Neural cell (in vitro differentiated cells): ENCODE measurements at regions not wholly inside any gene's neighbourhood (a gene's known extent, or its start where the extent isn't known, plus 50 kb on each side); places are given as distances from the start of the nearest gene placed in this dataset.

Experiments
- H2AFZ ChIP-seq: fragments of 200-600, 300-800 bp; sonication (generic), shearing (Covaris generic); 2 replicates; pipeline ENCODE4 v1.6.0; 2014; ENCODE audit warnings: low read depth, mild to moderate bottlenecking, antibody characterized with exemption, low read length, moderate library complexity
- H3F3A ChIP-seq: fragments of 200-600 bp; shearing (Covaris generic); 2 replicates; pipeline ENCODE4 v1.6.1; 2016; ENCODE audit warnings: mild to moderate bottlenecking, moderate library complexity, mixed read lengths, antibody characterized with exemption, low read length; ENCODE audit not compliant: insufficient read depth, poor library complexity, severe bottlenecking
- H3K27ac ChIP-seq: fragments of 200-600, 300-800 bp; sonication (generic), shearing (Covaris generic); 2 replicates; pipeline ENCODE4 v1.5.1; 2014; ENCODE audit warnings: mild to moderate bottlenecking, low read length, moderate library complexity
- H3K27me3 ChIP-seq: fragments of 300-800, 200-600 bp; sonication (generic), shearing (Covaris generic); 2 replicates; pipeline ENCODE4 v1.6.0; 2014; ENCODE audit warnings: mild to moderate bottlenecking, low read depth, low read length, moderate library complexity; ENCODE audit not compliant: insufficient read depth
- H3K36me3 ChIP-seq: fragments of 300-800, 200-600 bp; sonication (generic), shearing (Covaris generic); 2 replicates; pipeline ENCODE4 v1.5.1; 2014; ENCODE audit warnings: mild to moderate bottlenecking, antibody characterized with exemption, low read length, moderate library complexity; ENCODE audit not compliant: insufficient read depth
- H3K4me2 ChIP-seq: fragments of 300-800, 200-600 bp; sonication (generic), shearing (Covaris generic); 2 replicates; pipeline ENCODE4 v1.6.0; 2014; ENCODE audit warnings: mild to moderate bottlenecking, low read length
- H3K4me3 ChIP-seq: fragments of 300-800, 200-600 bp; sonication (generic), shearing (Covaris generic); 2 replicates; pipeline ENCODE4 v1.5.1; 2014; ENCODE audit warnings: mild to moderate bottlenecking, low read length, moderate library complexity
- H3K79me2 ChIP-seq: fragments of 200-600 bp; shearing (Covaris generic); replicated peaks from 2 replicates; pipeline ENCODE4 v1.6.0; 2014; ENCODE audit warnings: mild to moderate bottlenecking, low read length, moderate library complexity; ENCODE audit not compliant: insufficient read depth
- H3K9ac ChIP-seq: fragments of 300-800, 200-600 bp; sonication (generic), shearing (Covaris generic); 2 replicates; pipeline ENCODE4 v1.6.1; 2016; ENCODE audit warnings: mild to moderate bottlenecking, low read length, mixed read lengths
- H3K9me2 ChIP-seq: fragments of 200-600 bp; shearing (Covaris generic); 2 replicates; pipeline ENCODE4 v1.6.1; 2016; ENCODE audit warnings: mild to moderate bottlenecking, low read length, mixed read lengths; ENCODE audit not compliant: insufficient read depth
- H3K9me3 ChIP-seq: fragments of 200-600, 300-800 bp; sonication (generic), shearing (Covaris generic); 2 replicates; pipeline ENCODE4 v1.6.1; 2016; ENCODE audit warnings: mild to moderate bottlenecking, mixed run types, low read length, moderate library complexity, mixed read lengths
- H4K20me1 ChIP-seq: fragments of 200-600 bp; shearing (Covaris generic); 2 replicates; pipeline ENCODE4 v1.6.1; 2016; ENCODE audit warnings: mild to moderate bottlenecking, mixed run types; ENCODE audit not compliant: insufficient read depth
- EP300 ChIP-seq: fragments of 450-650 bp; conservative IDR thresholded peaks from 2 replicates; pipeline ENCODE4 v1.6.1; 2014; ENCODE audit warnings: antibody characterized with exemption, mild to moderate bottlenecking, moderate library complexity; ENCODE audit not compliant: poor library complexity, severe bottlenecking
- EZH2 ChIP-seq: fragments of 200-600, 300-800 bp; shearing (Covaris generic), sonication (generic); IDR thresholded peaks from 2 replicates; pipeline ENCODE4 v1.6.1; 2014; ENCODE audit warnings: antibody characterized with exemption, low read length, borderline replicate concordance, mild to moderate bottlenecking; ENCODE audit not compliant: insufficient read depth, poor library complexity, severe bottlenecking
- MXI1 ChIP-seq: fragments of 450-650 bp; conservative IDR thresholded peaks from 2 replicates; pipeline ENCODE4 v1.6.1; 2014; ENCODE audit warnings: antibody characterized with exemption, mild to moderate bottlenecking; ENCODE audit not compliant: poor library complexity, severe bottlenecking
- POLR2AphosphoS5 ChIP-seq: IDR thresholded peaks from 2 replicates; pipeline ENCODE4 v1.6.1; 2012
- RAD21 ChIP-seq: fragments of 450-650 bp; conservative IDR thresholded peaks from 2 replicates; pipeline ENCODE4 v1.6.1; 2014; ENCODE audit warnings: antibody characterized with exemption, mild to moderate bottlenecking, moderate library complexity
- SMC3 ChIP-seq: fragments of 450-650 bp; conservative IDR thresholded peaks from 2 replicates; pipeline ENCODE4 v1.6.1; 2014; ENCODE audit warnings: antibody characterized with exemption, mild to moderate bottlenecking, moderate library complexity; ENCODE audit not compliant: poor library complexity
- TAF1 ChIP-seq: IDR thresholded peaks from 2 replicates; pipeline ENCODE4 v1.6.1; 2012; ENCODE audit warnings: low read depth
- TF ChIP-seq, protein P1 (sequence below): fragments of 450-650 bp; IDR thresholded peaks from 2 replicates; pipeline ENCODE4 v1.5.1; 2014; ENCODE audit warnings: antibody characterized with exemption, mild to moderate bottlenecking, moderate library complexity; ENCODE audit not compliant: poor library complexity, severe bottlenecking
- TF ChIP-seq, protein P2 (sequence below): IDR thresholded peaks from 2 replicates; pipeline ENCODE4 v1.6.1; 2012; ENCODE audit warnings: borderline replicate concordance

DNA sequence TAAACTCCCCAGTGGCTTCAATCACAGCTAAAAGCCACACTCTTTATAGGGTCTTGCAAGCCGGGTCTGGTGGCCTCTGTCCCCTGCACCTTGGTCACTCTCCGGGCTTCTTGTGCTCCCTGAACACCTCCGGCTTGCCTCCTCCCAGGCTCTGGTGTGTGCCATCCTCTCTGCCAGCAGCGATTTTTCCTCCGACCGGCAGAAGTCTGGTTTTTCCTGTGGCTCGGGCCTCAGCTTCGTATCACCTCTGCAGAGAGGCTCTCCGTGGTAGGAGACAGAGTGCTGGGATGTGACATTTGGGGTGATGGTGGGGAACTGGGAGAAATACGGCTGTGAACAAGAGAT, 58.8 kb upstream of the HPCAL1 start:
- Histone ChIP-seq H3K27me3 (no peaks in the 10 kb centered on the region), H3K4me3 (no peak overlapping the region), H4K20me1 (no peaks in the 10 kb centered on the region), H3K9me2 (no peaks in the 10 kb centered on the region), H3F3A (no peaks in the 10 kb centered on the region), H3K9ac (no peak overlapping the region), H3K4me2 (no peak overlapping the region), H3K9me3 (no peaks in the 10 kb centered on the region), H3K79me2 (no peaks in the 10 kb centered on the region), H2AFZ (no peak overlapping the region), H3K27ac (no peak overlapping the region), H3K36me3 (no peaks in the 10 kb centered on the region)
- TF ChIP-seq MXI1: no peak
- TF ChIP-seq, protein P1, sequence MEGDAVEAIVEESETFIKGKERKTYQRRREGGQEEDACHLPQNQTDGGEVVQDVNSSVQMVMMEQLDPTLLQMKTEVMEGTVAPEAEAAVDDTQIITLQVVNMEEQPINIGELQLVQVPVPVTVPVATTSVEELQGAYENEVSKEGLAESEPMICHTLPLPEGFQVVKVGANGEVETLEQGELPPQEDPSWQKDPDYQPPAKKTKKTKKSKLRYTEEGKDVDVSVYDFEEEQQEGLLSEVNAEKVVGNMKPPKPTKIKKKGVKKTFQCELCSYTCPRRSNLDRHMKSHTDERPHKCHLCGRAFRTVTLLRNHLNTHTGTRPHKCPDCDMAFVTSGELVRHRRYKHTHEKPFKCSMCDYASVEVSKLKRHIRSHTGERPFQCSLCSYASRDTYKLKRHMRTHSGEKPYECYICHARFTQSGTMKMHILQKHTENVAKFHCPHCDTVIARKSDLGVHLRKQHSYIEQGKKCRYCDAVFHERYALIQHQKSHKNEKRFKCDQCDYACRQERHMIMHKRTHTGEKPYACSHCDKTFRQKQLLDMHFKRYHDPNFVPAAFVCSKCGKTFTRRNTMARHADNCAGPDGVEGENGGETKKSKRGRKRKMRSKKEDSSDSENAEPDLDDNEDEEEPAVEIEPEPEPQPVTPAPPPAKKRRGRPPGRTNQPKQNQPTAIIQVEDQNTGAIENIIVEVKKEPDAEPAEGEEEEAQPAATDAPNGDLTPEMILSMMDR: no peak
- no peak for TF ChIP-seq SMC3
- TF ChIP-seq RAD21: no peak
- TF ChIP-seq TAF1: no peak
- no peak for TF ChIP-seq EZH2
- TF ChIP-seq, protein P2, sequence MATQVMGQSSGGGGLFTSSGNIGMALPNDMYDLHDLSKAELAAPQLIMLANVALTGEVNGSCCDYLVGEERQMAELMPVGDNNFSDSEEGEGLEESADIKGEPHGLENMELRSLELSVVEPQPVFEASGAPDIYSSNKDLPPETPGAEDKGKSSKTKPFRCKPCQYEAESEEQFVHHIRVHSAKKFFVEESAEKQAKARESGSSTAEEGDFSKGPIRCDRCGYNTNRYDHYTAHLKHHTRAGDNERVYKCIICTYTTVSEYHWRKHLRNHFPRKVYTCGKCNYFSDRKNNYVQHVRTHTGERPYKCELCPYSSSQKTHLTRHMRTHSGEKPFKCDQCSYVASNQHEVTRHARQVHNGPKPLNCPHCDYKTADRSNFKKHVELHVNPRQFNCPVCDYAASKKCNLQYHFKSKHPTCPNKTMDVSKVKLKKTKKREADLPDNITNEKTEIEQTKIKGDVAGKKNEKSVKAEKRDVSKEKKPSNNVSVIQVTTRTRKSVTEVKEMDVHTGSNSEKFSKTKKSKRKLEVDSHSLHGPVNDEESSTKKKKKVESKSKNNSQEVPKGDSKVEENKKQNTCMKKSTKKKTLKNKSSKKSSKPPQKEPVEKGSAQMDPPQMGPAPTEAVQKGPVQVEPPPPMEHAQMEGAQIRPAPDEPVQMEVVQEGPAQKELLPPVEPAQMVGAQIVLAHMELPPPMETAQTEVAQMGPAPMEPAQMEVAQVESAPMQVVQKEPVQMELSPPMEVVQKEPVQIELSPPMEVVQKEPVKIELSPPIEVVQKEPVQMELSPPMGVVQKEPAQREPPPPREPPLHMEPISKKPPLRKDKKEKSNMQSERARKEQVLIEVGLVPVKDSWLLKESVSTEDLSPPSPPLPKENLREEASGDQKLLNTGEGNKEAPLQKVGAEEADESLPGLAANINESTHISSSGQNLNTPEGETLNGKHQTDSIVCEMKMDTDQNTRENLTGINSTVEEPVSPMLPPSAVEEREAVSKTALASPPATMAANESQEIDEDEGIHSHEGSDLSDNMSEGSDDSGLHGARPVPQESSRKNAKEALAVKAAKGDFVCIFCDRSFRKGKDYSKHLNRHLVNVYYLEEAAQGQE: no peak
- TF ChIP-seq EP300: no peak
- no peak for TF ChIP-seq POLR2AphosphoS5

DNA sequence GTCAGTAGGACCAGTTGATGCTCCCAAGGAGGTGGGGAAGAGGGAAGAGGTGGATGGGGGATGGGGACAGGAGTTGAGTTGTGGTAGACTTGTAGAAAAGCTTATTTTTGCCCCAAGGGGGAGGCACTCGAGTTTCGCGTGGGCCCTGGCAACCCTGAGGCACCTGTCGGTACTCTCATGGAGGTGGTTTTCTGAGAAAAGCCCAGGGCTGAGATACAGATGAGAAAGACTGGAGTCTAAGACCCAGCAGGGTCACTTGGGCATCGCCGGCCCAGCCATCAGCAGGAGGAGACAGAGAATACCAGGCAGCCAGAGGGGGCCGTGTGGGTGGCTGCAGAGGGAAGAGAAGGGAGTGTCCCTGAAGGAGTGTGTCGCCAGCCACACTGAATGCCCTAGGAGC, 57.7 kb upstream of the HPCAL1 start:
- no peak overlapping the region for H3K4me3 ChIP-seq
- no peaks in the 10 kb centered on the region for H4K20me1 ChIP-seq
- no peak for TF ChIP-seq SMC3
- TF ChIP-seq, protein P1: no peak
- no peak for TF ChIP-seq MXI1
- TF ChIP-seq, protein P2: no peak
- TF ChIP-seq POLR2AphosphoS5: no peak
- TF ChIP-seq TAF1: no peak
- no peak for TF ChIP-seq EP300
- no peak for TF ChIP-seq EZH2
- TF ChIP-seq RAD21: no peak
- no peak overlapping the region for H3K9ac ChIP-seq
- H3K27ac ChIP-seq: no peak overlapping the region
- H3K9me3 ChIP-seq: no peaks in the 10 kb centered on the region
- H3K27me3 ChIP-seq: no peaks in the 10 kb centered on the region
- no peak overlapping the region for H2AFZ ChIP-seq
- H3K9me2 ChIP-seq: no peaks in the 10 kb centered on the region
- H3F3A ChIP-seq: no peaks in the 10 kb centered on the region
- H3K79me2 ChIP-seq: no peaks in the 10 kb centered on the region
- H3K36me3 ChIP-seq: no peaks in the 10 kb centered on the region
- H3K4me2 ChIP-seq: no peak overlapping the region
